Trophoblast cell (in vitro differentiated cells and primary cell): ENCODE measurements at regions not wholly inside any gene's neighbourhood (a gene's known extent, or its start where the extent isn't known, plus 50 kb on each side); places are given as distances from the start of the nearest gene placed in this dataset.

ENCODE experiments used
- DNase-seq, 2 donors: peaks; one replicate each; pipeline ENCODE4 v3.0.0-alpha.2; 2016
- H2AFZ ChIP-seq: 2 replicates; pipeline ENCODE4 v1.6.1; 2013; ENCODE audit warnings: low read length, moderate library complexity, mild to moderate bottlenecking; ENCODE audit not compliant: insufficient read depth, poor library complexity
- H2AK5ac ChIP-seq: 2 replicates; pipeline ENCODE4 v1.6.1; 2013; ENCODE audit warnings: mild to moderate bottlenecking, low read length
- H2BK120ac ChIP-seq: 2 replicates; pipeline ENCODE4 v1.6.1; 2013; ENCODE audit warnings: low read length, mild to moderate bottlenecking, moderate library complexity; ENCODE audit not compliant: insufficient read depth, poor library complexity
- H2BK12ac ChIP-seq: 2 replicates; pipeline ENCODE4 v1.6.1; 2013; ENCODE audit warnings: mild to moderate bottlenecking, low read length, moderate library complexity
- H2BK5ac ChIP-seq: 2 replicates; pipeline ENCODE4 v1.6.1; 2013; ENCODE audit warnings: low read length, low read depth, moderate library complexity, mild to moderate bottlenecking; ENCODE audit not compliant: poor library complexity
- H3K14ac ChIP-seq: 2 replicates; pipeline ENCODE4 v1.6.1; 2013; ENCODE audit warnings: mild to moderate bottlenecking, low read length
- H3K18ac ChIP-seq: 2 replicates; pipeline ENCODE4 v1.6.1; 2013; ENCODE audit warnings: mild to moderate bottlenecking, low read length
- H3K23ac ChIP-seq: 2 replicates; pipeline ENCODE4 v1.6.1; 2013; ENCODE audit warnings: low read length
- H3K27ac ChIP-seq: 2 replicates; pipeline ENCODE4 v1.5.1; 2013; ENCODE audit warnings: low read depth, mild to moderate bottlenecking, inconsistent platforms, low read length, moderate library complexity
- H3K27me3 ChIP-seq: 2 replicates; pipeline ENCODE4 v1.6.1; 2013; ENCODE audit warnings: inconsistent platforms, mild to moderate bottlenecking, low read length, moderate library complexity; ENCODE audit not compliant: insufficient read depth
- H3K36me3 ChIP-seq, 2 experiments: 1 replicate in 1 of 2; 2 replicates in 1 of 2; pipeline ENCODE4 v1.6.1; 2013; ENCODE audit warnings: low read length in 2 of 2, mild to moderate bottlenecking in 2 of 2, moderate library complexity in 1 of 2; ENCODE audit not compliant: insufficient read depth in 2 of 2, control insufficient read depth in 1 of 2
- H3K4ac ChIP-seq: 2 replicates; pipeline ENCODE4 v1.6.1; 2013; ENCODE audit warnings: low read depth, mild to moderate bottlenecking, low read length, moderate library complexity
- H3K4me1 ChIP-seq, 2 experiments: 1 replicate in 1 of 2; 2 replicates in 1 of 2; pipeline ENCODE4 v1.6.1; 2013; ENCODE audit warnings: low read length in 2 of 2, mild to moderate bottlenecking in 2 of 2, moderate library complexity in 1 of 2; ENCODE audit not compliant: insufficient read depth in 2 of 2, control insufficient read depth in 1 of 2
- H3K4me2 ChIP-seq: 2 replicates; pipeline ENCODE4 v1.6.1; 2013; ENCODE audit warnings: inconsistent platforms, mild to moderate bottlenecking, low read length, moderate library complexity
- H3K4me3 ChIP-seq: 2 replicates; pipeline ENCODE4 v1.5.1; 2013; ENCODE audit warnings: mild to moderate bottlenecking, low read depth, low read length, inconsistent platforms
- H3K79me1 ChIP-seq: one replicate; pipeline ENCODE4 v1.6.1; 2013; ENCODE audit warnings: low read length
- H3K79me2 ChIP-seq: 2 replicates; pipeline ENCODE4 v1.6.1; 2013; ENCODE audit warnings: low read length, mild to moderate bottlenecking; ENCODE audit not compliant: control insufficient read depth, insufficient read depth, poor library complexity
- H3K9ac ChIP-seq: 2 replicates; pipeline ENCODE4 v1.6.1; 2013; ENCODE audit warnings: mild to moderate bottlenecking, low read length
- H3K9me3 ChIP-seq: 2 replicates; pipeline ENCODE4 v1.6.1; 2013; ENCODE audit warnings: low read depth, mild to moderate bottlenecking, control low read depth, inconsistent platforms, low read length; ENCODE audit not compliant: insufficient read depth
- H4K12ac ChIP-seq: 2 replicates; pipeline ENCODE4 v1.6.1; 2013; ENCODE audit warnings: low read depth, mild to moderate bottlenecking, low read length, moderate library complexity
- H4K8ac ChIP-seq: 2 replicates; pipeline ENCODE4 v1.6.1; 2013; ENCODE audit warnings: low read depth, mild to moderate bottlenecking, low read length, moderate library complexity
- H4K91ac ChIP-seq: one replicate; pipeline ENCODE4 v1.6.1; 2013; ENCODE audit warnings: low read depth, mild to moderate bottlenecking, low read length, moderate library complexity
- WGBS: extraction: QIAGEN DNeasy Blood & Tissue Kit; methylation state at CpG from one replicate; pipeline ENCODE4 v1.1.7; 2013; ENCODE audit warnings: missing lambda C conversion rate; ENCODE audit not compliant: insufficient read length, insufficient coverage; ENCODE audit errors: extremely low coverage; 5-methylcytosine and 5-hydroxymethylcytosine counted together

GRCh38 chr13:106986687-106987426 lies 418.9 kb upstream of the ARGLU1 start:
- no peak overlapping the region for H3K27ac ChIP-seq
- H2BK5ac ChIP-seq: no peak overlapping the region
- no peak overlapping the region for H3K9ac ChIP-seq
- H2BK120ac ChIP-seq: no peak overlapping the region
- peak; percentile 65 to 82 for DNase-seq
- no peak overlapping the region for H3K14ac ChIP-seq
- no peak overlapping the region for H3K4ac ChIP-seq
- no peaks in the 10 kb centered on the region for H3K79me1 ChIP-seq
- WGBS: 100% methylated on average over 1 of the region's 10 CpGs
- H3K4me3 ChIP-seq: no peak overlapping the region
- H3K4me1 ChIP-seq: no peaks in the 10 kb centered on the region
- no peak overlapping the region for H2AK5ac ChIP-seq
- no peak overlapping the region for H2AFZ ChIP-seq
- H3K23ac ChIP-seq: no peak overlapping the region
- H3K36me3 ChIP-seq: no peaks in the 10 kb centered on the region
- no peaks in the 10 kb centered on the region for H3K9me3 ChIP-seq
- no peak overlapping the region for H4K12ac ChIP-seq
- no peaks in the 10 kb centered on the region for H3K79me2 ChIP-seq
- no peak overlapping the region for H4K91ac ChIP-seq
- H3K27me3 ChIP-seq: no peaks in the 10 kb centered on the region
- no peak overlapping the region for H2BK12ac ChIP-seq
- H3K4me2 ChIP-seq: no peak overlapping the region
- H3K18ac ChIP-seq: no peak overlapping the region
- no peak overlapping the region for H4K8ac ChIP-seq

DNA sequence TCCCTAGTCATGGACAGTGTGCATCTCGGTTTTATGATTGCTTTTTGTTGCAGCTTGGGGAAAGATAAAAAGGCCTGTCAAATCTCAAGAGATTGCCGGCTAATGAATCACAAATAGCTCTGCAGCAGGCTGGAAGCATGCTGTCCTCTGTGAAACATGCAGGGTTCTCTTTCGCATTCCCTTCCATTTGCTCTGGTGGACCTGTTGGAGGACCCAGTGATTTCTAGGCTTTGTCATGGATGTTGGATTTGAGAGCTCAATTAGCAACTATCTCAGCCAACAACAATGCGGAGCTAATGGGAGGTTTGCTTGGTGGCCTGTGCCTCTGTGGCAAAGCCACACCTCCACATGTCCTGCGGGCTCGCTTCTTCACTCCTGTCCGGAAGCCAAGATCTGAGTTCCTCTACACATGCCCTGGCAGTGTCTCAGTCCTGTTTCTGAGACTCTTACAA lies 418.1 kb upstream of the ARGLU1 start:
- Histone ChIP-seq H2BK12ac (no peak overlapping the region), H3K4ac (no peak overlapping the region), H3K4me2 (no peak overlapping the region), H3K79me2 (no peaks in the 10 kb centered on the region), H4K12ac (no peak overlapping the region), H3K9ac (no peak overlapping the region), H3K23ac (no peak overlapping the region), H3K9me3 (no peaks in the 10 kb centered on the region), H2BK5ac (no peak overlapping the region), H2AFZ (no peak overlapping the region), H3K18ac (no peak overlapping the region), H3K4me3 (no peak overlapping the region), H3K36me3 (no peaks in the 10 kb centered on the region), H3K14ac (no peak overlapping the region), H3K4me1 (no peaks in the 10 kb centered on the region), H3K27ac (no peak overlapping the region), H3K79me1 (no peaks in the 10 kb centered on the region), H2AK5ac (no peak overlapping the region), H4K91ac (no peak overlapping the region), H4K8ac (no peak overlapping the region), H3K27me3 (no peaks in the 10 kb centered on the region), H2BK120ac (no peak overlapping the region)
- WGBS: no CpG with 5 or more reads among the region's 7 CpGs
- DNase-seq: peak; percentile 78 to 85

DNA sequence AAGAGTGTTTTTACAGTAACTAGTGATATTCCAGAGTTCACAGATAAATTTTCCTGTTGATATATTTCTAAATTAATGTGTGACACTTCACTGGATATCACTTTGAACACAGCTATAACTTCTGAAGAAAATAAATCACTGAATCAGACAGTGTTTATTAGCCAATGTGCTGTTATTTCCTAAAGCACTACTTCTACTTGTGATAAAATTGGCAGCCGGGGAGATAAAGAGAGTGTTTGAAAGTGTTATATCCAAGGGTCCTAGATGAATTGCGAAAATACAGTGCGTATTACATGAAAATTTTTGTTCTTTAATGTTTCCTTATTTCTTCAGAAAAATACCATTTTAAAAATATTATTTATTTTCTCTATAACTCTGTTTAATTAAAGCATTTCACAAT lies 417.5 kb upstream of the ARGLU1 start:
- Histone ChIP-seq H2AFZ (no peak overlapping the region), H3K27ac (no peak overlapping the region), H3K18ac (no peak overlapping the region), H2BK5ac (no peak overlapping the region), H3K23ac (no peak overlapping the region), H3K14ac (no peak overlapping the region), H3K36me3 (no peaks in the 10 kb centered on the region), H3K4me1 (no peaks in the 10 kb centered on the region), H3K4me2 (no peak overlapping the region), H2BK12ac (no peak overlapping the region), H4K91ac (no peak overlapping the region), H3K9ac (no peak overlapping the region), H4K8ac (no peak overlapping the region), H4K12ac (no peak overlapping the region), H3K4ac (no peak overlapping the region), H2AK5ac (no peak overlapping the region), H3K79me1 (no peaks in the 10 kb centered on the region), H3K9me3 (no peaks in the 10 kb centered on the region), H3K79me2 (no peaks in the 10 kb centered on the region), H3K27me3 (no peaks in the 10 kb centered on the region), H3K4me3 (no peak overlapping the region), H2BK120ac (no peak overlapping the region)
- no CpG with 5 or more reads among the region's 3 CpGs for WGBS
- DNase-seq: no peak

GRCh38 chr13:106981051-106981450 lies 413.1 kb upstream of the ARGLU1 start:
- H4K8ac ChIP-seq: no peak overlapping the region
- no peak overlapping the region for H3K4me3 ChIP-seq
- no peak overlapping the region for H3K18ac ChIP-seq
- no peak overlapping the region for H2BK12ac ChIP-seq
- H3K9me3 ChIP-seq: no peaks in the 10 kb centered on the region
- H2BK120ac ChIP-seq: no peak overlapping the region
- DNase-seq: no peak
- H3K79me2 ChIP-seq: no peaks in the 10 kb centered on the region
- no CpG with 5 or more reads among the region's 2 CpGs for WGBS
- no peak overlapping the region for H4K12ac ChIP-seq
- no peaks in the 10 kb centered on the region for H3K4me1 ChIP-seq
- no peak overlapping the region for H3K4me2 ChIP-seq
- H3K4ac ChIP-seq: no peak overlapping the region
- no peaks in the 10 kb centered on the region for H3K79me1 ChIP-seq
- H3K27me3 ChIP-seq: no peaks in the 10 kb centered on the region
- H3K23ac ChIP-seq: no peak overlapping the region
- no peak overlapping the region for H2AK5ac ChIP-seq
- no peak overlapping the region for H3K14ac ChIP-seq
- no peak overlapping the region for H4K91ac ChIP-seq
- H2AFZ ChIP-seq: no peak overlapping the region
- no peak overlapping the region for H3K27ac ChIP-seq
- no peak overlapping the region for H3K9ac ChIP-seq
- H2BK5ac ChIP-seq: no peak overlapping the region
- no peaks in the 10 kb centered on the region for H3K36me3 ChIP-seq
